Heart right ventricle (tissue), 16 donors: ENCODE measurements at regions not wholly inside any gene's neighbourhood (a gene's known extent, or its start where the extent isn't known, plus 50 kb on each side); places are given as distances from the start of the nearest gene placed in this dataset.

Experiments used
- ATAC-seq, 8 donors: fragments of 200-7000 bp; cut with Tn5 transposase; one replicate each; pipeline ENCODE4 v1.9.1; 2020; ENCODE audit warnings: mild to moderate bottlenecking in 8 of 8, moderate library complexity in 8 of 8, moderate number of reproducible peaks in 1 of 8
- DNase-seq, 2 donors: peaks; one replicate each; pipeline ENCODE4 v3.0.0-alpha.2; 2020
- H3K27ac ChIP-seq, 10 donors: fragments of 200-600 bp; sonication (generic) in 2 of 10; one replicate each; pipeline versions ENCODE4 v1.5.0 to v1.8.0; 2020 to 2022; ENCODE audit warnings: mild to moderate bottlenecking in 3 of 10
- H3K27me3 ChIP-seq, 7 donors: fragments of 200-600 bp; one replicate each; pipeline ENCODE4 v1.8.0; 2021 to 2022; ENCODE audit warnings: mild to moderate bottlenecking in 2 of 7
- H3K36me3 ChIP-seq, 9 donors: fragments of 200-600 bp; sonication (generic) in 1 of 9; one replicate each; pipeline versions ENCODE4 v1.5.0 to v1.8.0; 2020 to 2022; ENCODE audit warnings: mild to moderate bottlenecking in 2 of 9
- H3K4me1 ChIP-seq, 9 donors: fragments of 200-600 bp; sonication (generic) in 1 of 9; one replicate each; pipeline versions ENCODE4 v1.5.0 to v1.8.0; 2020 to 2022; ENCODE audit warnings: mild to moderate bottlenecking in 4 of 9
- H3K4me3 ChIP-seq, 10 donors: fragments of 200-600 bp; sonication (generic) in 2 of 10; one replicate each; pipeline versions ENCODE4 v1.5.0 to v1.8.0; 2020 to 2022; ENCODE audit warnings: mild to moderate bottlenecking in 7 of 10, moderate library complexity in 2 of 10
- H3K9me3 ChIP-seq, 11 donors: fragments of 200-600 bp in 10 of 11; sonication (generic) in 2 of 11; one replicate each; pipeline versions ENCODE4 v1.5.0 to v1.8.0; 2013 to 2022; ENCODE audit warnings: mild to moderate bottlenecking in 2 of 11, control low read depth in 1 of 11, moderate library complexity in 1 of 11
- WGBS, 2 donors: extraction: QIAGEN DNeasy Blood & Tissue Kit; methylation state at CpG; one replicate each; pipeline ENCODE4 v1.1.7; 2013; ENCODE audit warnings: inconsistent platforms in 1 of 2; 5-methylcytosine and 5-hydroxymethylcytosine counted together
- intact Hi-C, 10 donors: fragments of 100-400 bp; cut with DNase I; formaldehyde crosslinking; loops; one replicate each; pipeline versions ENCODE4 v1.11.1 to v1.14.2; 2022
- TF ChIP-seq, protein P1 (sequence below), 9 donors: fragments of 200-600 bp; sonication (generic) in 2 of 9; IDR thresholded peaks; one replicate each; pipeline versions ENCODE4 v1.5.0 to v1.8.0; 2021 to 2022; ENCODE audit warnings: antibody characterized with exemption in 9 of 9, mild to moderate bottlenecking in 5 of 9, moderate library complexity in 1 of 9
- donor health status: Arrhythmogenic right ventricular cardiomyopathy.
- donor health status: ischemic (EF 13 %, LVEDD 7.1; RV severe dilation, severe dysfunction).
- donor health status: healthy with polysubstance abuse.
- donor health status: DM: no; HTN: yes; CAD: no.
- donor health status: DM: no; HTN: no; CAD: no.
- donor health status: ischemic (EF 25% LVEDD 6.9; RV normal size, moderate dysfunction).
- donor health status: ischemic (EF 25% LVEDD 5.7; RV mildly dilated, moderate dysfunction).
- donor health status: healthy.
- donor health status: DM: yes; HTN: yes; CAD: no.
- donor health status: Ischemic cardiomyopathy.
- donor health status: ischemic (EF 35%, LVEDD 5.7; RV mildly dilated, moderate dysfunction).
- donor health status: nonischemic (EF 11% LVEDD 7.7; RV severe dilation, severe dysfunction).
- donor health status: DM: yes; HTN: yes; CAD: no.
- donor health status: PGD.
- donor health status: ischemic (EF 29% LVEDD 5.4; RV normal size, mild dysfunction).
- donor health status: nonischemic (EF 23%, LVEDD 6.1; RV moderate dilation, normal function).

- no peak overlapping the region for H3K27ac ChIP-seq
- H3K36me3 ChIP-seq: peaks cover 0 to 4% (median 0%) of the 10 kb centered on the region in 9 donors
- ATAC-seq: no peak
- 67 to 73% methylated on average over 11 of the region's 11 CpGs for WGBS, 2 donors
- intact Hi-C loops: no loop called here
- H3K27me3 ChIP-seq: peaks cover 0 to 22% (median 0%) of the 10 kb centered on the region in 7 donors
- no peaks in the 10 kb centered on the region for H3K4me1 ChIP-seq
- DNase-seq: no peak
- TF ChIP-seq, protein P1, sequence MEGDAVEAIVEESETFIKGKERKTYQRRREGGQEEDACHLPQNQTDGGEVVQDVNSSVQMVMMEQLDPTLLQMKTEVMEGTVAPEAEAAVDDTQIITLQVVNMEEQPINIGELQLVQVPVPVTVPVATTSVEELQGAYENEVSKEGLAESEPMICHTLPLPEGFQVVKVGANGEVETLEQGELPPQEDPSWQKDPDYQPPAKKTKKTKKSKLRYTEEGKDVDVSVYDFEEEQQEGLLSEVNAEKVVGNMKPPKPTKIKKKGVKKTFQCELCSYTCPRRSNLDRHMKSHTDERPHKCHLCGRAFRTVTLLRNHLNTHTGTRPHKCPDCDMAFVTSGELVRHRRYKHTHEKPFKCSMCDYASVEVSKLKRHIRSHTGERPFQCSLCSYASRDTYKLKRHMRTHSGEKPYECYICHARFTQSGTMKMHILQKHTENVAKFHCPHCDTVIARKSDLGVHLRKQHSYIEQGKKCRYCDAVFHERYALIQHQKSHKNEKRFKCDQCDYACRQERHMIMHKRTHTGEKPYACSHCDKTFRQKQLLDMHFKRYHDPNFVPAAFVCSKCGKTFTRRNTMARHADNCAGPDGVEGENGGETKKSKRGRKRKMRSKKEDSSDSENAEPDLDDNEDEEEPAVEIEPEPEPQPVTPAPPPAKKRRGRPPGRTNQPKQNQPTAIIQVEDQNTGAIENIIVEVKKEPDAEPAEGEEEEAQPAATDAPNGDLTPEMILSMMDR (IDR thresholded peaks at IDR 0.05): no peak
- H3K9me3 ChIP-seq: peaks cover 0 to 26% (median 15%) of the 10 kb centered on the region in 11 donors
- no peak overlapping the region for H3K4me3 ChIP-seq
These were observed 79.8 kb upstream of the IQSEC1 start for GRCh38 chr3:13152826-13153710.

- WGBS, 2 donors: 78 to 86% methylated on average over 5 of the region's 5 CpGs
- Histone ChIP-seq H3K4me3 (no peak overlapping the region), H3K27ac (no peak overlapping the region), H3K9me3 (peaks cover 0 to 18% (median 5%) of the 10 kb centered on the region in 11 donors), H3K27me3 (peaks cover 0 to 22% (median 0%) of the 10 kb centered on the region in 7 donors), H3K4me1 (no peaks in the 10 kb centered on the region), H3K36me3 (no peaks in the 10 kb centered on the region)
- intact Hi-C loops: no loop called here
- ATAC-seq (no peak), DNase-seq (no peak)
- TF ChIP-seq, protein P1 (IDR thresholded peaks at IDR 0.05): no peak
These were observed 77.4 kb upstream of the IQSEC1 start for GRCh38 chr3:13150624-13151023.

GRCh38 chr3:13149330-13150108, 76.3 kb upstream of the IQSEC1 start:
- Histone ChIP-seq H3K9me3 (peaks cover 0 to 7% (median 0%) of the 10 kb centered on the region in 11 donors), H3K27ac (no peak overlapping the region), H3K4me1 (no peaks in the 10 kb centered on the region), H3K27me3 (peaks cover 0 to 22% (median 0%) of the 10 kb centered on the region in 7 donors), H3K4me3 (no peak overlapping the region), H3K36me3 (no peaks in the 10 kb centered on the region)
- 46 to 53% methylated on average over 19 of the region's 19 CpGs for WGBS, 2 donors
- intact Hi-C loops: no loop called here
- DNase-seq (no peak), ATAC-seq (peak in 2 of 8 donors; percentile 8 to 20)
- TF ChIP-seq, protein P1 (IDR thresholded peaks at IDR 0.05): no peak

DNA sequence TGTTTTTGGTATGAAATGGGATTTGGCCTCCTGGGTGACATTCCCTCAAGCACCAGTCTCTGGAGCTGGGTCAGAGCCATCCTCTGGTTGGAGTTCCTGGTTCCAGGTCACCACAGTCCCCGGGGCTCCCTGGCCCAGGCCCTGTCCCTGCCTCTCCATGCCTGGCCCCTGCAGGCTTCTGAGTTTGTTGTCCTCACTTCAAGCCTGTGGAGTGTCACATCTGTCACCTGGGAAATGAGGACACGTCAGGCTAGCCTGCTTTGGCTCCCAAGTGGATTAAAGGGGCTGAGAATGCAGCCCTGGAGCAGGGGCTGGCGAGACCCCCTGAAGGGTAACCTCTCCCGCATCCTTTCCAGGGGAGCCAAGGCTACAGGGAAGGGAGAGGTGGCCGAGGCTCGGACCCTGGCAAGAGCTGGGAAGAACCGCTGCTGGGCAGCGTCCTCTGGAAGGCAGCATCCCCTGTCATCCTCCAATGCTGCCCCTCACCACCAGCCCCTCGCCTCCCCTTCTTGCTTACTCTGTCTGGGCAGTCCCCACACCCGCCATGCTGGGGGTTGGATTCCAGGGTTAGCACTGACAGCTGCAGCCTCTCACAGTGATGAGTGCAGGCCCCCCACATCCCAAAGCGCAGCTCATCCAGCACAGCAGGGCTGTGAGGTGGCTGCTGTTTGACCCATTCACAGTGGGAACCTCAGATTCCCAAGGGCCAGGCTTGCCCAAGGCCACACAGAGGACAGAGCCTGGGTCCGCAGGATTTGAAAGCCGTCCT, 75.5 kb upstream of the IQSEC1 start:
- Histone ChIP-seq H3K4me1 (no peaks in the 10 kb centered on the region), H3K27ac (no peak overlapping the region), H3K4me3 (no peak overlapping the region), H3K36me3 (no peaks in the 10 kb centered on the region), H3K27me3 (peaks cover 0 to 22% (median 0%) of the 10 kb centered on the region in 7 donors), H3K9me3 (peaks cover 0 to 7% (median 0%) of the 10 kb centered on the region in 11 donors)
- ATAC-seq (peak in 1 of 8 donors; percentile 23), DNase-seq (no peak)
- WGBS, 2 donors: 43 to 48% methylated on average over 12 to 13 of the region's 13 CpGs
- TF ChIP-seq, protein P1 (IDR thresholded peaks at IDR 0.05): no peak
- intact Hi-C loops: no loop called here
